Liver (tissue), 8 donors: ENCODE measurements at regions not wholly inside any gene's neighbourhood (a gene's known extent, or its start where the extent isn't known, plus 50 kb on each side); places are given as distances from the start of the nearest gene placed in this dataset.

Experiments used
- DNase-seq: peaks from one replicate; pipeline ENCODE4 v3.0.0-alpha.2; 2017; ENCODE audit warnings: low spot score
- H3K27ac ChIP-seq, 2 donors: one replicate each; pipeline ENCODE4 v1.7.0; 2013; ENCODE audit warnings: inconsistent platforms in 2 of 2, low read length in 2 of 2, control low read depth in 1 of 2, low read depth in 1 of 2, mild to moderate bottlenecking in 1 of 2
- H3K27me3 ChIP-seq, 4 donors: one replicate each; pipeline versions ENCODE4 v1.6.1 to v1.7.0; 2013; ENCODE audit warnings: low read length in 3 of 4, inconsistent platforms in 1 of 4, mild to moderate bottlenecking in 1 of 4, moderate library complexity in 1 of 4; ENCODE audit not compliant: control insufficient read depth in 4 of 4, insufficient read depth in 4 of 4
- H3K36me3 ChIP-seq, 4 donors: one replicate each; pipeline versions ENCODE4 v1.6.1 to v1.7.0; 2013; ENCODE audit warnings: low read length in 3 of 4, mild to moderate bottlenecking in 3 of 4, low read depth in 1 of 4, moderate library complexity in 1 of 4; ENCODE audit not compliant: control insufficient read depth in 4 of 4, insufficient read depth in 3 of 4
- H3K4me1 ChIP-seq, 4 donors: one replicate each; pipeline versions ENCODE4 v1.6.1 to v1.7.0; 2013; ENCODE audit warnings: low read length in 3 of 4, mild to moderate bottlenecking in 3 of 4, moderate library complexity in 1 of 4; ENCODE audit not compliant: control insufficient read depth in 4 of 4, insufficient read depth in 4 of 4
- H3K4me3 ChIP-seq, 3 donors: one replicate each; pipeline versions ENCODE4 v1.6.1 to v1.7.0; 2013; ENCODE audit warnings: low read length in 3 of 3, control low read depth in 1 of 3, low read depth in 1 of 3, mild to moderate bottlenecking in 1 of 3
- H3K9ac ChIP-seq, 2 donors: one replicate each; pipeline ENCODE4 v1.7.0; 2013; ENCODE audit warnings: low read length in 2 of 2, mild to moderate bottlenecking in 2 of 2, moderate library complexity in 2 of 2, control low read depth in 1 of 2, low read depth in 1 of 2
- H3K9me3 ChIP-seq, 4 donors: one replicate each; pipeline versions ENCODE4 v1.6.1 to v1.7.0; 2013; ENCODE audit warnings: low read length in 3 of 4; ENCODE audit not compliant: control insufficient read depth in 4 of 4
- CTCF ChIP-seq: fragments of 150-350 bp; IDR thresholded peaks from 2 replicates; pipeline ENCODE4 v1.5.1; 2017; ENCODE audit warnings: improper control_type of control experiment, low read depth, low read length; ENCODE audit not compliant: missing input control
- EGR1 ChIP-seq, 2 donors: IDR thresholded peaks; 2 replicates each; pipeline ENCODE4 v1.6.1; 2016 to 2018; ENCODE audit warnings: antibody characterized with exemption in 2 of 2, low read depth in 2 of 2
- FOXA1 ChIP-seq: IDR thresholded peaks from 2 replicates; pipeline ENCODE4 v1.6.1; 2016; ENCODE audit warnings: antibody characterized with exemption
- GABPA ChIP-seq, 2 donors: IDR thresholded peaks in 1 of 2; conservative IDR thresholded peaks in 1 of 2; 2 replicates each; pipeline ENCODE4 v1.6.1; 2016; ENCODE audit warnings: antibody characterized with exemption in 2 of 2, mild to moderate bottlenecking in 1 of 2, moderate library complexity in 1 of 2
- HNF4A ChIP-seq, 2 donors: conservative IDR thresholded peaks; 2 replicates each; pipeline ENCODE4 v1.6.1; 2016; ENCODE audit warnings: antibody characterized with exemption in 2 of 2, mild to moderate bottlenecking in 2 of 2
- HNF4G ChIP-seq: IDR thresholded peaks from 2 replicates; pipeline ENCODE4 v1.6.1; 2016; ENCODE audit warnings: antibody characterized with exemption
- JUND ChIP-seq, 2 donors: IDR thresholded peaks; 2 replicates each; pipeline ENCODE4 v1.6.1; 2016; ENCODE audit warnings: antibody characterized with exemption in 2 of 2
- NR2F2 ChIP-seq: IDR thresholded peaks from 2 replicates; pipeline ENCODE4 v1.6.1; 2016; ENCODE audit warnings: antibody characterized with exemption
- REST ChIP-seq: IDR thresholded peaks from 2 replicates; pipeline ENCODE4 v1.6.1; 2016; ENCODE audit warnings: antibody characterized with exemption, mild to moderate bottlenecking
- SP1 ChIP-seq: IDR thresholded peaks from 2 replicates; pipeline ENCODE4 v1.6.1; 2018; ENCODE audit warnings: antibody characterized with exemption, mild to moderate bottlenecking
- TAF1 ChIP-seq: conservative IDR thresholded peaks from 2 replicates; pipeline ENCODE4 v1.6.1; 2016; ENCODE audit warnings: antibody characterized with exemption, mild to moderate bottlenecking
- YY1 ChIP-seq: IDR thresholded peaks from 2 replicates; pipeline ENCODE4 v1.6.1; 2016; ENCODE audit warnings: antibody characterized with exemption, mild to moderate bottlenecking
- WGBS: extraction: QIAGEN DNeasy Blood & Tissue Kit; methylation state at CpG from one replicate; pipeline ENCODE4 v1.1.7; 2013; 5-methylcytosine and 5-hydroxymethylcytosine counted together
- TF ChIP-seq, protein P1 (sequence below): IDR thresholded peaks from 2 replicates; pipeline ENCODE4 v1.6.1; 2016; ENCODE audit warnings: antibody characterized with exemption
- TF ChIP-seq, protein P2 (sequence below): IDR thresholded peaks from 2 replicates; pipeline ENCODE4 v1.6.1; 2016; ENCODE audit warnings: antibody characterized with exemption
- donor health status: healthy.
- donor health status: healthy.
- donor health status: healthy.
- donor health status: healthy.
- donor health status: healthy.

DNA sequence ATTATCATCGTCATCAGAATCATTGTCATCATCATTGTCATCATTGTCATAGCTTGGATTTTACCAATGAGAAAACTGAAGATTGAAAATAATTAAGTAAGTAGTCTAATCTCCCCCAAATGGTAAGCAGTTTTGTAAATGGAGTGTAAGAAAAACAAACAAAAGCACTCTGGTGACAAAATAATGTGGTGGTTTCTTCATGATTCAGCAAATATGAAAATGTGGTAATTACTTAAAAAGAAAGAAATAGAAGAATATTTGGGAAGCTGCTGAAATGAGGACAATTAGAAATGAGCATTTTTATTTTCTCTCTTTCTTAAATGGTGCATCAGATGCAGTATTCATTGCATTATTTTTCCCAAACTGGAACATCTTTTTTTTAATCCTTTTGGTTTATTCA, 514.4 kb downstream of the DCDC2C start (continued):
- TF ChIP-seq EGR1 (IDR thresholded peaks at IDR 0.05; ENCODE audit: low read depth in 2 of 2) = no peak
- TF ChIP-seq TAF1 = no peak
- no peak for TF ChIP-seq SP1
- no peak for TF ChIP-seq YY1

GRCh38 chr2:4219101-4219500, 515.7 kb downstream of the DCDC2C start:
- TF ChIP-seq HNF4A (conservative IDR thresholded peaks at IDR 0.05) (no peak), JUND (IDR thresholded peaks at IDR 0.05) (no peak), SP1 (no peak), NR2F2 (no peak), YY1 (no peak), REST (no peak), EGR1 (IDR thresholded peaks at IDR 0.05; ENCODE audit: low read depth in 2 of 2) (no peak), TAF1 (no peak)
- TF ChIP-seq, protein P1, sequence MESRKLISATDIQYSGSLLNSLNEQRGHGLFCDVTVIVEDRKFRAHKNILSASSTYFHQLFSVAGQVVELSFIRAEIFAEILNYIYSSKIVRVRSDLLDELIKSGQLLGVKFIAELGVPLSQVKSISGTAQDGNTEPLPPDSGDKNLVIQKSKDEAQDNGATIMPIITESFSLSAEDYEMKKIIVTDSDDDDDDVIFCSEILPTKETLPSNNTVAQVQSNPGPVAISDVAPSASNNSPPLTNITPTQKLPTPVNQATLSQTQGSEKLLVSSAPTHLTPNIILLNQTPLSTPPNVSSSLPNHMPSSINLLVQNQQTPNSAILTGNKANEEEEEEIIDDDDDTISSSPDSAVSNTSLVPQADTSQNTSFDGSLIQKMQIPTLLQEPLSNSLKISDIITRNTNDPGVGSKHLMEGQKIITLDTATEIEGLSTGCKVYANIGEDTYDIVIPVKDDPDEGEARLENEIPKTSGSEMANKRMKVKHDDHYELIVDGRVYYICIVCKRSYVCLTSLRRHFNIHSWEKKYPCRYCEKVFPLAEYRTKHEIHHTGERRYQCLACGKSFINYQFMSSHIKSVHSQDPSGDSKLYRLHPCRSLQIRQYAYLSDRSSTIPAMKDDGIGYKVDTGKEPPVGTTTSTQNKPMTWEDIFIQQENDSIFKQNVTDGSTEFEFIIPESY = no peak
- TF ChIP-seq, protein P2, sequence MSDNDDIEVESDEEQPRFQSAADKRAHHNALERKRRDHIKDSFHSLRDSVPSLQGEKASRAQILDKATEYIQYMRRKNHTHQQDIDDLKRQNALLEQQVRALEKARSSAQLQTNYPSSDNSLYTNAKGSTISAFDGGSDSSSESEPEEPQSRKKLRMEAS = no peak
- H3K4me1 ChIP-seq = no peaks in the 10 kb centered on the region
- no peaks in the 10 kb centered on the region for H3K9me3 ChIP-seq
- no peak overlapping the region for H3K4me3 ChIP-seq
- no peaks in the 10 kb centered on the region for H3K36me3 ChIP-seq
- DNase-seq = no peak
- 65% methylated on average over 1 of the region's 1 CpG for WGBS
- peaks cover 0 to 3% (median under 1%) of the 10 kb centered on the region in 4 donors for H3K27me3 ChIP-seq
- no peak overlapping the region for H3K9ac ChIP-seq
- no peak overlapping the region for H3K27ac ChIP-seq

GRCh38 chr2:4219571-4219970, 516.2 kb downstream of the DCDC2C start:
- Histone ChIP-seq H3K4me3 (no peak overlapping the region), H3K27ac (no peak overlapping the region), H3K36me3 (no peaks in the 10 kb centered on the region), H3K4me1 (no peaks in the 10 kb centered on the region), H3K27me3 (peaks cover 0 to 3% (median under 1%) of the 10 kb centered on the region in 4 donors), H3K9me3 (no peaks in the 10 kb centered on the region), H3K9ac (no peak overlapping the region)
- DNase-seq = no peak
- TF ChIP-seq REST (no peak), FOXA1 (no peak), JUND (IDR thresholded peaks at IDR 0.05) (no peak), HNF4A (conservative IDR thresholded peaks at IDR 0.05) (no peak), NR2F2 (no peak), GABPA (IDR thresholded peaks at IDR 0.05 in 1 of 2, conservative IDR thresholded peaks at IDR 0.05 in 1 of 2) (no peak), HNF4G (no peak), EGR1 (IDR thresholded peaks at IDR 0.05; ENCODE audit: low read depth in 2 of 2) (no peak), TAF1 (no peak), CTCF (no peak), SP1 (no peak)
- TF ChIP-seq, protein P2 = no peak
- 63% methylated on average over 1 of the region's 1 CpG for WGBS
